Psoas muscle (tissue), 7 donors: ENCODE measurements at regions not wholly inside any gene's neighbourhood (a gene's known extent, or its start where the extent isn't known, plus 50 kb on each side); places are given as distances from the start of the nearest gene placed in this dataset.

ENCODE experiments used
- ATAC-seq, 4 donors: fragments of 200-7000 bp; cut with Tn5 transposase; one replicate each; pipeline ENCODE4 v1.9.1; 2020; ENCODE audit warnings: moderate library complexity in 3 of 4, mild to moderate bottlenecking in 2 of 4
- DNase-seq, 2 donors: peaks; one replicate each; pipeline ENCODE4 v3.0.0-alpha.2; 2020
- H3K27ac ChIP-seq: fragments of 200-600 bp; one replicate; pipeline ENCODE4 v1.8.0; 2022
- H3K27me3 ChIP-seq, 3 donors: fragments of 200-600 bp in 1 of 3; one replicate each; pipeline versions ENCODE4 v1.6.1 to v1.8.0; 2013 to 2022; ENCODE audit warnings: low read length in 2 of 3, mild to moderate bottlenecking in 2 of 3, moderate library complexity in 1 of 3; ENCODE audit not compliant: insufficient read depth in 3 of 3
- H3K36me3 ChIP-seq, 2 donors: fragments of 200-600 bp in 1 of 2; one replicate each; pipeline versions ENCODE4 v1.6.1 to v1.8.0; 2013 to 2022; ENCODE audit warnings: low read depth in 1 of 2, mild to moderate bottlenecking in 1 of 2, moderate library complexity in 1 of 2; ENCODE audit not compliant: insufficient read depth in 1 of 2
- H3K4me1 ChIP-seq: fragments of 200-600 bp; one replicate; pipeline ENCODE4 v1.8.0; 2022
- H3K4me3 ChIP-seq: fragments of 200-600 bp; one replicate; pipeline ENCODE4 v1.8.0; 2022; ENCODE audit warnings: mild to moderate bottlenecking
- H3K9me3 ChIP-seq: fragments of 200-600 bp; one replicate; pipeline ENCODE4 v1.8.0; 2022
- WGBS, 3 donors: extraction: QIAGEN DNeasy Blood & Tissue Kit; methylation state at CpG; one replicate each; pipeline versions ENCODE4 v1.1.6 to v1.1.7; 2013; 5-methylcytosine and 5-hydroxymethylcytosine counted together
- intact Hi-C, 2 donors: fragments of 100-400 bp; cut with DNase I; formaldehyde crosslinking; loops; one replicate each; pipeline versions ENCODE4 v1.11.0 to v1.14.2; 2022
- TF ChIP-seq, protein P1 (sequence below): fragments of 200-600 bp; IDR thresholded peaks from one replicate; pipeline ENCODE4 v1.8.0; 2022; ENCODE audit warnings: antibody characterized with exemption
- donor health status: healthy with polysubstance abuse.
- donor health status: DM: no; HTN: no; CAD: no; lungs with moderate emphysema.
- donor health status: Bipolar disorder and iron deficiency.
- donor health status: healthy.
- donor health status: DM: yes; HTN: yes; CAD: no.
- donor health status: DM: no; HTN: no; CAD: no.
- donor health status: DM: yes; HTN: yes; CAD: no.

DNA sequence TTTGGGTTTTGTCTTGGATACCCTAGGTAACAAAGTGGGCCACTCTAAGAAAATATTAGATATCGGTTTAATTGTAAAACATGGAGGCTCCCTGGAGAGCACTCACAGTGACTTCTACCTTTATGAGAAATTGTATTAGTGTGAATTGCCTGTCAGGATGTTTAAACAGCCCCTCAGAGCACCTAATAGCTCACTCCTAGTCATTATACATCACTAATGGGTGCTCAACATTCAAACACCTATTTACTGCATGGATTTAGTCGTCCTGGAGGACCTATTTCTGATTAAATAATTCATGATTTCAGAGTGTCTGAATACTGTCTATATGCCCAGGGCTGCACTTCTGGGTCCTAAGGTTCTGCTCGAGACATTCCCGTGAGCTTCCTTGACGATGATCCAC lies 430.2 kb upstream of the EEF2KMT start:
- Histone ChIP-seq H3K4me1 (no peaks in the 10 kb centered on the region), H3K9me3 (no peaks in the 10 kb centered on the region), H3K36me3 (no peaks in the 10 kb centered on the region), H3K27me3 (no peaks in the 10 kb centered on the region), H3K27ac (no peak overlapping the region), H3K4me3 (no peak overlapping the region)
- 82 to 85% (median 83%) methylated on average over 5 of the region's 5 CpGs for WGBS, 3 donors
- no peak for ATAC-seq
- intact Hi-C loops = no loop called here
- DNase-seq = no peak
- TF ChIP-seq, protein P1, sequence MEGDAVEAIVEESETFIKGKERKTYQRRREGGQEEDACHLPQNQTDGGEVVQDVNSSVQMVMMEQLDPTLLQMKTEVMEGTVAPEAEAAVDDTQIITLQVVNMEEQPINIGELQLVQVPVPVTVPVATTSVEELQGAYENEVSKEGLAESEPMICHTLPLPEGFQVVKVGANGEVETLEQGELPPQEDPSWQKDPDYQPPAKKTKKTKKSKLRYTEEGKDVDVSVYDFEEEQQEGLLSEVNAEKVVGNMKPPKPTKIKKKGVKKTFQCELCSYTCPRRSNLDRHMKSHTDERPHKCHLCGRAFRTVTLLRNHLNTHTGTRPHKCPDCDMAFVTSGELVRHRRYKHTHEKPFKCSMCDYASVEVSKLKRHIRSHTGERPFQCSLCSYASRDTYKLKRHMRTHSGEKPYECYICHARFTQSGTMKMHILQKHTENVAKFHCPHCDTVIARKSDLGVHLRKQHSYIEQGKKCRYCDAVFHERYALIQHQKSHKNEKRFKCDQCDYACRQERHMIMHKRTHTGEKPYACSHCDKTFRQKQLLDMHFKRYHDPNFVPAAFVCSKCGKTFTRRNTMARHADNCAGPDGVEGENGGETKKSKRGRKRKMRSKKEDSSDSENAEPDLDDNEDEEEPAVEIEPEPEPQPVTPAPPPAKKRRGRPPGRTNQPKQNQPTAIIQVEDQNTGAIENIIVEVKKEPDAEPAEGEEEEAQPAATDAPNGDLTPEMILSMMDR = no peak

- TF ChIP-seq, protein P1 = no peak
- intact Hi-C loops = no loop called here
- no peaks in the 10 kb centered on the region for H3K9me3 ChIP-seq
- no peak overlapping the region for H3K4me3 ChIP-seq
- DNase-seq (no peak), ATAC-seq (no peak)
- H3K36me3 ChIP-seq = no peaks in the 10 kb centered on the region
- H3K27me3 ChIP-seq = no peaks in the 10 kb centered on the region
- 38 to 60% (median 40%) methylated on average over 8 of the region's 8 CpGs for WGBS, 3 donors
- H3K27ac ChIP-seq = no peak overlapping the region
- no peaks in the 10 kb centered on the region for H3K4me1 ChIP-seq
These were observed 429.2 kb upstream of the EEF2KMT start for GRCh38 chr16:5526826-5527225.

DNA sequence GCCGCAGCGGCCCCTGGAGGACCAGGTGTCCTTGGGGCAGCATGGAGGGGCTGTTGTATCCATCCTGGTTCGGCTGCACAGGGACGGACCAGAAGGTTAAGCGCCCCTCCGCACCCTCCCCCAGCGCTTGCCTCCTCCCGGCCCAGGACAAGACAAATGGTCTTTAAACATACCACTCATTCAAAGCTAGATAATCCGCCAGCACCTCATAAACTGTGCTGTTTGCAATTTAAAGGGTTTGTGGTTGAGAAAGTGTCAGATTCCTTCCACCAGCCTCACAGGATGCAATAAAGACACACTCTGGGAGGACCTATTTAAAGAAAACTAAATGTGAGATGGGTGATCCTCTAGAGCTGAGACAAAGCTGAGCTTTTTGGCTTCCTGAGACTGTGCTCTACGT lies 426.2 kb upstream of the EEF2KMT start:
- intact Hi-C loops = no loop called here
- TF ChIP-seq, protein P1 = no peak

DNA sequence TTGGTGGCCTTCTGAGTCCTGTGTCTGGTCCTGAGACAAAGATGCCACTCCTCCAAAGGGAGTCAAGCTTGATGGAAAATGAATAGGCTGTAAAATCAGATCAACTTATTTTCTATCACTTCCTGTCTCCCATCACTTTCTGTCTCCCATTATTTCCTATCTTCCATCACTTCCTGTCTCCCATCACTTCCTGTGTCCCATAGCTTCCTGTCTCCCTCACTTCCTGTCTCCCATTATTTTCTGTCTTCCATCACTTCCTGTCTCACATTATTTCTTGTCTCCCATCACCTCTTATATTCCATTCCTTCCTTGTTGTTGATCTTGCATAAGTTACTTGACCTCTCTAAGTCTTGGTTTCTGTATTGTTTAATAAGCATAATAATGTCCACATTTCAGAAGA lies 418.5 kb upstream of the EEF2KMT start:
- DNase-seq (no peak), ATAC-seq (no peak)
- Histone ChIP-seq H3K36me3 (no peaks in the 10 kb centered on the region), H3K9me3 (no peaks in the 10 kb centered on the region), H3K27me3 (no peaks in the 10 kb centered on the region), H3K4me1 (no peaks in the 10 kb centered on the region), H3K4me3 (no peak overlapping the region), H3K27ac (no peak overlapping the region)
- TF ChIP-seq, protein P1 = no peak
- intact Hi-C loops = no loop called here

More for the DNA sequence above, 426.2 kb upstream of the EEF2KMT start:
- Histone ChIP-seq H3K27ac (no peak overlapping the region), H3K27me3 (no peaks in the 10 kb centered on the region), H3K9me3 (no peaks in the 10 kb centered on the region), H3K4me3 (no peak overlapping the region), H3K4me1 (no peaks in the 10 kb centered on the region), H3K36me3 (no peaks in the 10 kb centered on the region)
- WGBS, 3 donors = 21 to 38% (median 27%) methylated on average over 10 of the region's 10 CpGs
- no peak for ATAC-seq
- DNase-seq = no peak

DNA sequence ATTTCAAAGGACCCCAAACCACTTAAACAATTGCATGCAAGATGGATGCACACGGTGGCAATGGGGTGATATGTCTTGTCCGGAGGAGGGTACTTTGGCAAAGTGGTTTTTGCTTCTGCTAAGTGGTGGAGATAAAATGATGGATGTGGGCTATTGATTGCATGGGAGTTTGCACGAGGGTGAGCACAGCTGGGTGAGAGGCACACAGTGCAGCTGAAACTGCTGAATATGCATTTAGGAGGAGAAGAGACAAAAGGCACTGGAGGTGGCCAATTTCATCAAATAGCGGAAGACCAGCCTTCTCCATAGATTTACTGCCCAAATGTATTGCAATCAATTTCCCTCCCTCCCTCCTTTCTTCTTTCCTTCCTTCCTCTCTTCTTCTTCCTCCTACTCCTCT lies 414.4 kb upstream of the EEF2KMT start:
- WGBS, 3 donors = 54 to 62% (median 62%) methylated on average over 4 of the region's 4 CpGs
- DNase-seq (no peak), ATAC-seq (no peak)
- Histone ChIP-seq H3K36me3 (no peaks in the 10 kb centered on the region), H3K27me3 (no peaks in the 10 kb centered on the region), H3K4me1 (no peaks in the 10 kb centered on the region), H3K27ac (no peak overlapping the region), H3K9me3 (no peaks in the 10 kb centered on the region), H3K4me3 (no peak overlapping the region)
- intact Hi-C loops = no loop called here
- TF ChIP-seq, protein P1 = no peak
